ENCODE measurements at regions not wholly inside any gene's neighbourhood (a gene's known extent, or its start where the extent isn't known, plus 50 kb on each side); places are given as distances from the start of the nearest gene placed in this dataset.

- TF ChIP-seq CTCF (IDR thresholded peaks at IDR 0.05; ENCODE audit: extremely low read depth in 1 of 2, insufficient read depth in 1 of 2, low read depth in 1 of 2, low read length in 2 of 2) (no peak), JUN (IDR thresholded peaks at IDR 0.05; ENCODE audit: borderline replicate concordance, insufficient read depth, insufficient read length, low read depth) (peak; percentile 32), POLR2A (IDR thresholded peaks at IDR 0.05; ENCODE audit: low read depth, low read length) (no peak), MYC (IDR thresholded peaks at IDR 0.05; ENCODE audit: low read depth, low read length) (no peak), MAX (IDR thresholded peaks at IDR 0.05; ENCODE audit: insufficient read depth, insufficient read length) (no peak), POLR2AphosphoS5 (IDR thresholded peaks at IDR 0.05; ENCODE audit: insufficient read depth, low read depth, low read length) (no peak), EZH2 (IDR thresholded peaks at IDR 0.05; ENCODE audit: borderline replicate concordance, low read depth, low read length, severe bottlenecking) (no peak)
Observed at GRCh38 chr21:27771938-27772483, 805.1 kb upstream of the ADAMTS5 start.
